Lung (tissue), 11 donors: ENCODE measurements at regions not wholly inside any gene's neighbourhood (a gene's known extent, or its start where the extent isn't known, plus 50 kb on each side); places are given as distances from the start of the nearest gene placed in this dataset.
A peak's percentile ranks its signal among the peaks of the same experiment; 100 is the strongest.

ENCODE experiments used
- ATAC-seq: fragments of 200-7000 bp; cut with Tn5 transposase; one replicate; pipeline ENCODE4 v1.9.1; 2020; ENCODE audit warnings: moderate number of reproducible peaks; ENCODE audit not compliant: insufficient read depth, low FRiP score
- DNase-seq, 3 donors: peaks; one replicate each; pipeline ENCODE4 v3.0.0-alpha.2; 2013 to 2017
- H3K27ac ChIP-seq, 2 donors: one replicate each; pipeline ENCODE4 v1.5.1; 2013; ENCODE audit warnings: mild to moderate bottlenecking in 2 of 2, moderate library complexity in 2 of 2, control low read depth in 1 of 2, inconsistent platforms in 1 of 2, low read depth in 1 of 2, low read length in 1 of 2
- H3K27me3 ChIP-seq, 3 donors: one replicate each; pipeline ENCODE4 v1.5.1; 2013; ENCODE audit warnings: low read length in 2 of 3; ENCODE audit not compliant: control insufficient read depth in 3 of 3, insufficient read depth in 3 of 3
- H3K36me3 ChIP-seq, 4 donors: one replicate each; pipeline ENCODE4 v1.5.1; 2013; ENCODE audit warnings: low read length in 4 of 4, mild to moderate bottlenecking in 1 of 4, moderate library complexity in 1 of 4; ENCODE audit not compliant: control insufficient read depth in 4 of 4, insufficient read depth in 4 of 4
- H3K4me1 ChIP-seq, 5 donors: one replicate each; pipeline ENCODE4 v1.5.1; 2013; ENCODE audit warnings: low read length in 5 of 5, mild to moderate bottlenecking in 2 of 5, moderate library complexity in 1 of 5; ENCODE audit not compliant: control insufficient read depth in 5 of 5, insufficient read depth in 5 of 5
- H3K4me3 ChIP-seq: one replicate; pipeline ENCODE4 v1.5.1; 2013; ENCODE audit warnings: mild to moderate bottlenecking, control low read depth, moderate library complexity
- H3K9ac ChIP-seq, 2 donors: one replicate each; pipeline ENCODE4 v1.5.1; 2013; ENCODE audit warnings: low read length in 2 of 2, control low read depth in 1 of 2; ENCODE audit not compliant: insufficient read depth in 1 of 2
- H3K9me3 ChIP-seq, 4 donors: one replicate each; pipeline ENCODE4 v1.5.1; 2013; ENCODE audit warnings: low read length in 3 of 4, mild to moderate bottlenecking in 1 of 4, moderate library complexity in 1 of 4; ENCODE audit not compliant: control insufficient read depth in 4 of 4, insufficient read depth in 3 of 4
- WGBS, 2 donors: extraction: QIAGEN DNeasy Blood & Tissue Kit; methylation state at CpG; one replicate each; pipeline ENCODE4 v1.1.7; 2013; 5-methylcytosine and 5-hydroxymethylcytosine counted together
- TF ChIP-seq, protein P1 (sequence below): IDR thresholded peaks from 2 replicates; pipeline ENCODE4 v1.5.1; 2012; ENCODE audit warnings: mild to moderate bottlenecking; ENCODE audit errors: control extremely low read depth, extremely low read depth
- donor health status: control.
- donor health status: control.
- donor health status: Bipolar disorder and iron deficiency.
- donor health status: healthy.
- donor health status: DM: yes; HTN: yes; CAD: no.

DNA sequence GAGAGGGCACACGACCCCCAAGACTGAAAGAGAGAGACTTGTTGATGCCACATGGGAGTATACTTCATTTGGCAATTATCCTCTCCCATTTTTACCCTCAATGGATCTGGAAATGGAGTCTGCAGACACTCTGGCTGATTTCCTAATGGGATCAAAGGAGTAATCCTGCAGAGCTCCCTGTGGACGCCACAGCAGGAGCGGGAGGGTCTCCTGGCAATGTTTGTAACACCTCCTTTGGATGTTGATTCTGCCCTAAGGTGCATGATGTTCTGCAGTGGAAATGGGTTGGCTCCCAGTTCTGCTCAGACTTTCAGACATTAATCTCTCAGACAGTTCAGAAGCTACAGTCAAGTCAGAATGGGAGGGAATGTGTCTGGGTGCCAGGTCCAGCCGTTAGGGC lies 166.0 kb upstream of the WDR11 start:
- no peak for DNase-seq
- 54 to 62% methylated on average over 4 of the region's 4 CpGs for WGBS, 2 donors
- Histone ChIP-seq H3K9me3 (no peaks in the 10 kb centered on the region), H3K4me1 (peaks cover 0 to 2% (median 0%) of the 10 kb centered on the region in 5 donors), H3K36me3 (no peaks in the 10 kb centered on the region), H3K27ac (no peak overlapping the region), H3K9ac (no peak overlapping the region), H3K27me3 (no peaks in the 10 kb centered on the region), H3K4me3 (no peak overlapping the region)
- no peak for ATAC-seq
- TF ChIP-seq, protein P1, sequence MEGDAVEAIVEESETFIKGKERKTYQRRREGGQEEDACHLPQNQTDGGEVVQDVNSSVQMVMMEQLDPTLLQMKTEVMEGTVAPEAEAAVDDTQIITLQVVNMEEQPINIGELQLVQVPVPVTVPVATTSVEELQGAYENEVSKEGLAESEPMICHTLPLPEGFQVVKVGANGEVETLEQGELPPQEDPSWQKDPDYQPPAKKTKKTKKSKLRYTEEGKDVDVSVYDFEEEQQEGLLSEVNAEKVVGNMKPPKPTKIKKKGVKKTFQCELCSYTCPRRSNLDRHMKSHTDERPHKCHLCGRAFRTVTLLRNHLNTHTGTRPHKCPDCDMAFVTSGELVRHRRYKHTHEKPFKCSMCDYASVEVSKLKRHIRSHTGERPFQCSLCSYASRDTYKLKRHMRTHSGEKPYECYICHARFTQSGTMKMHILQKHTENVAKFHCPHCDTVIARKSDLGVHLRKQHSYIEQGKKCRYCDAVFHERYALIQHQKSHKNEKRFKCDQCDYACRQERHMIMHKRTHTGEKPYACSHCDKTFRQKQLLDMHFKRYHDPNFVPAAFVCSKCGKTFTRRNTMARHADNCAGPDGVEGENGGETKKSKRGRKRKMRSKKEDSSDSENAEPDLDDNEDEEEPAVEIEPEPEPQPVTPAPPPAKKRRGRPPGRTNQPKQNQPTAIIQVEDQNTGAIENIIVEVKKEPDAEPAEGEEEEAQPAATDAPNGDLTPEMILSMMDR = no peak

- H3K27ac ChIP-seq = no peak overlapping the region
- H3K4me3 ChIP-seq = no peak overlapping the region
- TF ChIP-seq, protein P1 = no peak
- no peaks in the 10 kb centered on the region for H3K36me3 ChIP-seq
- H3K4me1 ChIP-seq = peaks cover 0 to 4% (median 0%) of the 10 kb centered on the region in 5 donors
- H3K9me3 ChIP-seq = peaks cover 0 to 2% (median 0%) of the 10 kb centered on the region in 4 donors
- WGBS, 2 donors = 92 to 96% methylated on average over 1 of the region's 1 CpG
- peaks cover 0 to 3% (median 0%) of the 10 kb centered on the region in 3 donors for H3K27me3 ChIP-seq
- DNase-seq (peak in 1 of 3 donors; percentile 11), ATAC-seq (no peak)
- H3K9ac ChIP-seq = no peak overlapping the region
Measured at GRCh38 chr10:120688928-120689327, 162.2 kb upstream of the WDR11 start.

GRCh38 chr10:120689777-120690529 lies 161.2 kb upstream of the WDR11 start:
- H3K27ac ChIP-seq = no peak overlapping the region
- H3K36me3 ChIP-seq = no peaks in the 10 kb centered on the region
- peaks cover 0 to 3% (median 0%) of the 10 kb centered on the region in 5 donors for H3K4me1 ChIP-seq
- no peak overlapping the region for H3K4me3 ChIP-seq
- peaks cover 0 to 3% (median 0%) of the 10 kb centered on the region in 3 donors for H3K27me3 ChIP-seq
- ATAC-seq (no peak), DNase-seq (no peak)
- TF ChIP-seq, protein P1 = no peak
- peaks cover 0 to 2% (median 0%) of the 10 kb centered on the region in 4 donors for H3K9me3 ChIP-seq
- no peak overlapping the region for H3K9ac ChIP-seq
- 66 to 83% methylated on average over 2 of the region's 2 CpGs for WGBS, 2 donors

GRCh38 chr10:120691625-120692024 lies 159.5 kb upstream of the WDR11 start:
- H3K27me3 ChIP-seq = peaks cover 0 to 3% (median 0%) of the 10 kb centered on the region in 3 donors
- TF ChIP-seq, protein P1 = no peak
- 56% methylated on average over 3 of the region's 3 CpGs for WGBS, 2 donors
- H3K36me3 ChIP-seq = no peaks in the 10 kb centered on the region
- H3K4me1 ChIP-seq = peaks cover 0 to 3% (median 0%) of the 10 kb centered on the region in 5 donors
- ATAC-seq (no peak), DNase-seq (no peak)
- no peak overlapping the region for H3K9ac ChIP-seq
- H3K4me3 ChIP-seq = no peak overlapping the region
- no peak overlapping the region for H3K27ac ChIP-seq
- H3K9me3 ChIP-seq = peaks cover 0 to 2% (median 0%) of the 10 kb centered on the region in 4 donors
